GM18499 (cell line): ENCODE measurements at regions not wholly inside any gene's neighbourhood (a gene's known extent, or its start where the extent isn't known, plus 50 kb on each side); places are given as distances from the start of the nearest gene placed in this dataset.

Source experiments
- ATAC-seq: cut with Tn5 transposase; IDR thresholded peaks from one replicate; pipeline ENCODE4 v1.9.1; 2021; ENCODE audit warnings: moderate number of reproducible peaks; ENCODE audit not compliant: insufficient read depth, unreplicated experiment

DNA sequence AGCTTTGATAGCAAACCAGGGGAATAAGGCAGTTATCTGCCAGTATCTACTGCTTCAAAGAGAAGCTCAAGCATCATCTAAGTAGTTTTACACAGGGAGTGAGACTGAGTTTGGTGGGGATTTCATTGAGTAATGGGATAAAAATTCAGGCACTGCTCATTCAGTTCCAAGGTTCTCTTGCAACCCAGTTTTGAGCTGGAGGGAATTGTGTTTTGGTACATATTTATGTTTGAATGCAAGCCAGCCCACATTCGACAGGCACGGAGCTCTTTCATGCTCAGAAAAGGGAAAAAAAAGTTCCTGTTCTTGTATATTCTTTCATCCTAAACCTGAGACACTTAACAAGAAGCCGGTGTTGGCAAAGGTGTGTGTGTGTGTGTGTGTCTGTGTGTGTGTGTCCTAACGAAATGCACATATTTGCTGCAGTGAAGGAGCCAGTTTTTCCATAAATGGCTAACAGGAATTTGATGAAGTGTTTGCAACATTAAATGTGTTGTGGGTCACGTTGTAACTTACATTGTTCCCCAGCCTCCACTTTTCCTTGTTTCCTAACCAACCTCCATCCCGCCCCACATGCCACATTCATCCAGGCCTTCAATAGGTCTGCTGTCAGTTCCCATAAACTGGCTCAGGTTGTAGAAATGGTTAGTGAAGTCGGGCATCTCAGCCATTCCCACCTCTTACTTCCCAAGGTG, 311.1 kb downstream of the TXNL1 start:
- no peak for ATAC-seq

GRCh38 chr18:56326336-56327072, 311.9 kb downstream of the TXNL1 start:
- ATAC-seq: no peak

GRCh38 chr18:56323673-56324072, 314.7 kb downstream of the TXNL1 start:
- no peak for ATAC-seq

DNA sequence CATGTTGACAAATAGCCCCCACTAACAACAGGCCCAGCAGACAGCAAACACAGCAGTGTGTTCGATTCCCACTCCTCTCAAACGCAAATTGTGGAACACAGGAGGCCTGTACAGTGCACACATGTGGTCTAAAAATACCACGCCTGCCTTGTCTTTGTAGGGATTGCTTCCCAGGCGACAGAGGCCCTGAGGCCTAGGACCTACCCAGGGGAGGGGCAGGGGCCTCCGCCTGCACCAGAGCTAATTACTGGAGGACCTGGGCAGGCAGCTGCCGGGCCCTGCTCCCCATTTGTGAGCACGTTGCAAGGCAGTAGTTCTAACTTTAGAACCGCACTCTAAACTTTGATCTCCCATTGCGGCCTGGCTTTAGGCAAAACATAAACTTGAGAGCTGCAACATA, 316.0 kb downstream of the TXNL1 start:
- no peak for ATAC-seq

DNA sequence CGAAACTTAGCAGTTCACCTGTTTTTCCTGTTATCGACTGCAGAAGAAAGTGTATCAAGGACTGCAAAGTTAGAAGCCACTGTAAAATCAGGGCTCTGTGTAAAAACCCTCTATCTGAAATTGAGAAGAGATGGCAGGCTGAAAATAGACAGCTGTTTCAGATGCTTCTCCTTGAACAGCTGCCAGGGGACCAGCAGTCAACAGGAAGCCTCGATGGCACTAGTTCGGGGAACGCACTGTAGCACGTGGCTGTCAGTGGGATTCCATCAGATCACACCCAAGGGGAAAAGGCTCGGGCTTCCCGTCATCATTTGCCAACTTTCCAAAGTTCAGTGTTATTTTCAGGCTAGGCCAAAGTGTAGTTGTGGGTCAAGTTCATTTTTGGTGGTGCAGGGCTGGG, 316.9 kb downstream of the TXNL1 start:
- no peak for ATAC-seq

DNA sequence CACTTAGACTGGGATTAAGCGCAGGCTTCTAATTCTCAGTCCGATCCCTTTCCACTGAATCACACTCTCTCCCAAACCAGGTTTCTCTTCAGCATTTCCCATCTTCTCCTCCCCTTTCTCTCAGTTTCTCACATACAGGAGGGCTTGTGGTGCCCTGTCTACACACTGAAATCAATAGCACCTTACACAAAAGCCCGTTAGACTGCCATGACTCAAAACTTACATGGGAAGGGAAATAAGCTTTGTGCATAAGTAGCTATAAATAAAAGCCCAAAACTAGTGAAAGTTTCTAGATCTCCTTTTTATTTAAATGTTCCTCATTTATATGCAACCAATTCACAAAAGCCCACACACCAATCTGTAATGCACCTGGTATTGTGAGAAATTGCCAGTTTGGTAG, 318.4 kb downstream of the TXNL1 start:
- ATAC-seq: no peak

- ATAC-seq: no peak
Measured at GRCh38 chr18:56316727-56317126, 321.7 kb downstream of the TXNL1 start.

- no peak for ATAC-seq
Measured at GRCh38 chr18:56315363-56315762, 323.0 kb downstream of the TXNL1 start.

DNA sequence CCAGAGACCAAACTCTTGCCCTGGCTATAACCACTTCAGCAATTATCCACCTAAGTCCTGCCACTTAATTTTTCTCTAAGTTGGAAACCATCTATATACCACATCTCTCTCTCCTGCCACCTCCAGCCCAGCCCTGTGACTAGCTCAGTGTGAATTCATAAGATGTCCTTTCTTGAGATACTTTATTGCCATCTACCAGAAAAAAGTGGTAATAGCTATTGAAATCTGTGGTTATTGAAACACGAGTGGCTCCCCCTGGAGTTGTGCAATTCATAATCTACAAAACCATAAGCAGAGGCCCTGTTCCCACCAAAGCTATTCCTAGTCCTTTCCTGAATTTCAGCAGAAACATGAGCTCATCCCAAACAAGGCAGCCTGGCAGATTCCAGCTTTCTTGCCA, 324.0 kb downstream of the TXNL1 start:
- no peak for ATAC-seq

DNA sequence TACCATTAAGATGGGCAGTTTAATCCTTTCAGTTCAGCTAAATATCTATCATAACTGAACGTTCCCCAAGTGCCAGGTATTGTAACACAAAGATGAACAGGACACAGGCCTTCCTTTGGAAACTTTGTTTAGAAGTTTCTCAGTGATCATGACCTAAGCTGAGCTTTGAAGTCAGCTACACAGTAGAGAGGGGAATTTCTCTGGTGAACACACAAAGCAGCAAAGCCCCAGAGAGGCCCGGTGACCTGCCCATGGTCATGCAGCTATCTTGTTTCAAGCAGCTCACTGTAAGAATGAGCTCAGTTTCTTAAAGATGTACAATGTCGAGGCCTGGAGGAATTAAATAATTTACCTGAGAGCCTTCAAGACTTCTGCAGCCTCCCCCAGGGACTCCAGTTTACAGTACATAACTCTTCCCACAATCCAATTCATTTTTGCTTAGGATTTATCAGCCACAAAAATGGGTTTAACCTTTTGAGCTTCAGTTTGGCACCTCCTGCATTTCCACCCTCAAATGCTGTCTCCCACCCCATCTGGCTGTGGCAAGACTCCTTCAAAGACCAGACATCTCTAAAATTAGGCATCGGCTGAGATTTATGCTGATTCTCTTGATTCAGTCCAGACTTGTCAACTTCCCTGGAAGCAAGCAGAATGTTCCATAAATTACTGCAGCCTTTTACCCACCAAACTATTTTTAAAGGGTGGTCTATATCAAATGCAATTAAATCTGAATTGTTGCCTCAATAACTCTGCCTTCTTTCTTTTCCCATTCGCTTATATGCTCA, 325.6 kb downstream of the TXNL1 start:
- ATAC-seq: no peak

DNA sequence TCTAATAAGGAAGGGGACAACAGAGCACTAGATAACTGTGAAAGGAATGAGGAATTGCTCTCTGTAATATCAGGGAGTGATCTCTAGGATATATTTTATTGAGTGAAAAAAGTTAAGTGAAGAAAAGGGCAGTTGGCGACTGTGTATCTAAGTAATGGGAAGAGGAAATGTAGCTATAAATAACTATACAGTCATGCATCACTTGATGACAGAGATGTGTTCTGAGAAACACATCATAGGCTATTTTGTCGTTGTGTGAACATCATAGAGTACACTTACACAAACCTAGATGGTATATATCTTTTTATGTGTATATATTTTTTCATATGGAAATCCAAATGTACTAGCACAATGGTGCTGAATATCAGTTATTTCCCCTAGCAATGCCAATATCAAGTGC, 329.3 kb downstream of the TXNL1 start:
- no peak for ATAC-seq

DNA sequence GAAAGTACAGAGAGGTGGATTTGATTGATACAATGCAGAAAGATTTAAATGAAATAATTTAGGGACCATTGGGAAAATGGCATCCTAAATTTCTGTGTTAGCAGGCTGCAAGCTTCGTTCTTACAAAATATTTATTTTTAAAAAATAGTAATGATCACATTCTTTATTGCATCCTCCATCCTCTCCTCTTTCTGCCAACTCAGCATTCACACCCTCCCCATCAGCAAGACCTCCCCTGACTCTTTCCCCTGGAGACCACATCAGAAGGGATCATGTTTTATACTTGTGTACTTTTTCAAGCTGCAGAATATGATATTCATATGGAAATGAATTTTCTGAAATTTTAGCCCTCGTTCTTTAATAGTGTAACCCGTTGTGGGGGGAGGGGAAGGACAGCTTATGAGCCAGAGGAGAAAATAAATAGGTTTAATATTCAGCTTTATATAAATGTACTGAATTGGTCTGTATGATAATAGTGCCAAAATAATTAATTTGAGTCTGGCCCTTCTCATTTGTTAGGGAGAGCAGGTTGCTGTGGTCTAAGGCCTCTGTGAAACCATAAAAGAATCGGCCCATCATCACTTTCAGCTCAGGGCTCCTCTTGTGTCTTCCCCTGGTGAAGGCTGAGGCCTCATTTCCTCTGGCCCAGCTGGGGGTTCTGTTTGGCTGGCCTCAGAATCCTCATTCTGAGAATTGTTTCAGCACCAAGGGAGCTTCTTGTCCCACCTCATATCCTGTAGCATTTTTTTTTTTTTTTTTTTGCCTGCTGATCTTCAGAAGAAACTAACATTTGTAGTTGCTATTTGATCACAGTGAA, 330.8 kb downstream of the TXNL1 start:
- no peak for ATAC-seq

DNA sequence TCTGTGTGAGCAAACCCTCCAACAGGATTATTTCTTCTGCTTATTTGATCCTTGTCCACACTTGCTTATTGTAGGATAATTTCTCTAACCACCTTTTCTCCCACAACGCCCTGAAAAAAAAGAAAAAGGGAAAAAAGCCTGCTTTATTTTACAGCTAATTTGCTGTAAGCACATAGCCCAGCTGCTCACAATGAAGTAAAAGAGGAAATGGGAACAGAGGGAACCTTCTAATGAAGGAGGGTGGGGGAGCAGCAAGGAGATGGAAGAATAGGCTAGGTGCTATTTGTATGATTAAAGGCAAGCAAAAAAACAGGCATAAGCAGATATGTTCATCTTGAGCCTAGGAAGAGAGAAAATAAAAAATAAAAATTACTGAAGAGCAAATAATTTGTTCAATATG, 331.6 kb downstream of the TXNL1 start:
- no peak for ATAC-seq

GRCh38 chr18:56305583-56305982, 332.8 kb downstream of the TXNL1 start:
- ATAC-seq: no peak

- ATAC-seq: no peak
Measured at GRCh38 chr18:56302156-56302555, 336.2 kb downstream of the TXNL1 start.

- no peak for ATAC-seq
Measured at GRCh38 chr18:56299740-56300139, 338.7 kb downstream of the TXNL1 start.

GRCh38 chr18:56298935-56299334, 339.5 kb downstream of the TXNL1 start:
- ATAC-seq: no peak

GRCh38 chr18:56296381-56296780, 342.0 kb downstream of the TXNL1 start:
- no peak for ATAC-seq

DNA sequence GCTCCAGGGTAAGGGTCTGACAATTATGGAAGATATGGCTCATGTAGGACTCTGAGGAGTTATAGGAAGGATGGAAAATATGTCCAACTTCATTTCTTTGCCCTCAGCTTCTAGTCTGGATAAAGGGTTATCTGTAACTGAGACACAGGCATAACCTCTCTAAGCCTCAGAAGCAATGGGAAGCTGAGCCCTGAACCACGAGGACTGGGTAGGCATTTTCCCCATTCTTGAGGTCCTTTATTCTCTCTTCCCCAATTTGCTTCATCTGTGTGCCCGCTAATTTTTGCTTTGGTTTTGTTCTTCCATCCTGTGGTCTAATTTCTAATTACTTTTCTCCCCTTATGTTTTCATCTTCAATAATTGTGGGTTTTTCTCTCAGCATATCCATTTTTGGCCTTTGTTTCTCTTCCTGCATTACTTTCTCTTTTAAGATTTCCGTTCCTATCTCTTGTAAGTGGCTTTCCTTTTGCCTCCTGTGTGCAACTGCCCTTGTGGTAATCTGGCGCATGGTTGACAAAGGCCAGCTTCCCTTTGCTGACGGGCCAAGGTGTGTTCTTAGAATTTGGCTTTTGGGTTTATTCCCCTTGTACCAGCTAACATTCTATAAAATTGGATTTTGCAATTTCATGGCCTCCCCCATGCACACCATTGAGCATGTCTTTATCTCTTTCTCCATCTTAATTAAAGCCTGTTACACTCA, 343.8 kb downstream of the TXNL1 start:
- no peak for ATAC-seq

DNA sequence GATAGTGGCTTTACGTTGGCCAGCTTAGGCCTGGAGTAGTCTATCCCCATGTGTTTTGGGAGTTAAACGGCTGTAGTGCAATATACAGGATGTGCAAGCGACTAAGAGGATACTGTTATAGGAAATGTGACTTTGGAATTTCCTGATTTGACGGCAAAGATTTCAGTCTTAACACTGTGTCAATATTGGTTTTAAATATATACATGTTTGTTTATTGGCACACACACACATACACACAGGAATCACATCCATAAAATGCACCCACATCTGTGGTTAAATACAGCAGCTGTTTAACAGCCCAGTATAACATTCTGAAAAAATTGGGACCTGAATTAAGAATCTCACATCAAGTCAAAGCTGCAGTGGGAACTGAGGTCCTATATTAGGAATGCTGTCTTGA, 347.1 kb downstream of the TXNL1 start:
- ATAC-seq: no peak
